HG03095 (cell line): ENCODE measurements at regions not wholly inside any gene's neighbourhood (a gene's known extent, or its start where the extent isn't known, plus 50 kb on each side); places are given as distances from the start of the nearest gene placed in this dataset.

Experiments used
- ATAC-seq: cut with Tn5 transposase; IDR thresholded peaks from one replicate; pipeline ENCODE4 v1.9.1; 2021; ENCODE audit warnings: moderate library complexity; ENCODE audit not compliant: unreplicated experiment

GRCh38 chr7:113487925-113488731 lies 369.8 kb upstream of the SMIM30 start:
- ATAC-seq, result no peak

- ATAC-seq, result no peak
Observed at GRCh38 chr7:113486548-113486947, 368.2 kb upstream of the SMIM30 start.

DNA sequence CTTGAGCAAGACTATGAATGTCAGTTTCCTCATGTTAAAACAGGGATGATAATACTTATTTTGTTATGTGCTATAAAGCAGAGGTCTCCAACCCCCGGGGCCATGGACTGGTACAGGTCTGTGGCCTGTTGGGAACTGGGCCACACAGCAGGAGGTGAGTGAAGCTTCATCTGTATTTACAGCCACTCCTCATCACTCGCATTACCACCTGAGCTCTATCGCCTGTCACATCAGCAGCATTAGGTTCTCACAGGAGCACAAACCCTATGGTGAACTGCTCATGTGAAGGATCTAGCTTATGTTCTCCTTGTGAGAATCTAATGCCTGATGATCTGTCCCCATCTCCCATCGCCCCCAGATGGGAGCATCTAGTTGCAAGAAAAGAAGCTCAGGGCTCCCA lies 365.3 kb upstream of the SMIM30 start:
- no peak for ATAC-seq

DNA sequence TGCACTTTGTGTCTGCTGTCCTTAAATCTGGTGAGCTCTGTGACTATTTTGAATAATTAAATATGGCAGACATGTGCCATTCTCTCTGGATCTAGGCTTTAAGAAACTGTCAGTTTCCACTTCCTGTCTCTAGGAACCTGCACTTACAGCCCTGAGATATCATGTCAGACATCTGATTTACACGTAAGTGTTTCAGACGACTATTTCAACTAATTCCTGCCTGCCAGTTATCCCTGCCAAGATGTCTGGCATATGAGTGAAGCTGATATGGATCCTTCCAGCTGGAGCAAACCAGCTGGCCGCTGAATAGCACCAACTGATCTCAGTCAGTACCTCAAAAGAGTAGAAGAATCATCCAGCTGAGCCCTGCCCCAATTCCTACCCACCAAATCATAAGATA lies 362.2 kb upstream of the SMIM30 start:
- ATAC-seq, result no peak

DNA sequence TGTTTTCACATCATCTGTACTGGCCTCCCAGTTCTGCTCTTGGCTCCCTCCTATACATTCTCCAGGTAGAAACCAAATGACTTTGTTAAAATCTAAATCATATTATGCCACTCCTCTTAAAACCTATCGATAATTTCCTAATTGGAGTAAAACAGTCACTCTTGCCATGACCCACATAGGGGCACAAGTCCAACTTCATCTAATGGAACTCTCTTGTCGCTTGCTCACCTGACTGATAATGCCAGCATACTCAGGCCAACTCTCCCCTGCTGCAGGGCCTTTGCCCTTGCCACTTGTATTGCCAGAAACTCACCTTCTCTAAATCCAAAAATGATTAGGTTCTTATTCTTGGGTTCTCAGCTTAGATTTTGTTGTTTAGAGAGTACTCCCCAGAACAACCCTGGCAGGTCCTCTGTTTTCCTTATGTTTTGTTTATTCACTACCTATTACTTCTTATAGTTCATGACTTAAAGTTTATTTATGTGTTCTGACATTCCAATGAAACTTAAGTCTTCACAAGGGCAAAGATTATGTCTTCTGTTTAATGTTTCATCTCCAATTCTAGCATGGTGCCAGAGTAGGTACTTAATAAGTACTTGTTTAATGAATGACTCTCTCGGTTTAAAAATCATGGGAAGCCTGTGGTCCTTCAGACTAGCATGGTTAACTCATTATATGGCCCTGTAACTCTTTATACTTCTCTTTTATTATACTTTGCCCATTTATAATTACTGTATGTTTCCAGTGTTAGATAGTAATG lies 345.9 kb upstream of the SMIM30 start:
- ATAC-seq, result no peak

DNA sequence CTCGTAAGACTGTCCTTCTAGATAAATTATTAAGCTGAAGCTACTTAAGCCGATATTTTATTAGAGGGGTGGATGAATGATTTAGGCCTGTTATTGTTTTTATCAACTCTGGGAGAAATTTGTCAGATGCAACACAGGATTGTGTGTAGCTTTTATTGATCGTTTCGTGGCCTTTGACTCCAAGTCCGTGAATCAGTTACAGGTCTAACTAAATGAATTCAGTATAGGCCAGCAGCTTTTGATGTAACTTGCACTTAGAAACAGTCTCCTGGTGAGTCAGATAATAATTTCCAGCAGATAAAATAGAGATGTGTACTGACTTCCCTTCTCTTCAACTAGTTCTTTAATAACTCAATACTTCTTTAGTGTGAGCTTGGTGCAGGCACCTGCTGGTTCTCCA lies 341.7 kb upstream of the SMIM30 start:
- no peak for ATAC-seq

DNA sequence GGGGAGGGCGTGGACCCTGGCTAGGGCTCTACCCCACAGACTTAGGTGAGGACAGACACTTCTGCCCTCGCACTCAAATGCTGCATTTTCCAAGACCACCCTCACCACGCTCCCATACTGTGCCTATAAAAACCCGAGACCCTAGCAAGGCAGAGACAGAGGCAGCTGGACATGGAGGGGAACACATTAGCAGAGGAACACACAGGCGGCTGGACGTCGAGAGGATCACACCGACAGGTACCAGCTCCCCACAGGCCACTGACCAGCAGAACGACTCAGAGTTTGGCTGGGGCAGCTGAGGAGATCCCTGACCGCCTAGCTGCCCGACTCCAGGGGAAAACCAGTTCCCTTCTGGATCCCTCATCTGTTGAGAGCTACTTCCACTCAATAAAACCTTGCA lies 338.2 kb upstream of the SMIM30 start:
- no peak for ATAC-seq

GRCh38 chr7:113454597-113455169 lies 336.3 kb upstream of the SMIM30 start:
- no peak for ATAC-seq

GRCh38 chr7:113452245-113452644 lies 333.9 kb upstream of the SMIM30 start:
- ATAC-seq, result no peak

DNA sequence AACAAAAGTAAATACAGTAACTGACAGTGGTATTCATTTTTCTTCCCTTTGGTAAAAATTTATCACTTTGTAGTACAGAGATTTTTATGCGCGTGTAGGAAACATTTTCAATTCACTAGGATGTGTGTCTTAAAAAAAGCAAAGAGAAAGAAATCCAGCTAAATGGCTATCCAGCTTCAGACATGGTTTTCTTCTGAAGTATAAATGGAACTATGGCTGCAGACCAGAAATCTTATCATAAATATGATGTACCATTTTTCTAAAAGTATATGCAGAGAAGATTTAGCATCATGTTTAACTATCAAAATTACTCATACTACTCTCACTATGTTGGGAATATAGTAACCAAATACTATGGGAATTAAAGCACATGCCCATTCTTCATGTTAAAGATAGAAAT lies 328.4 kb upstream of the SMIM30 start:
- ATAC-seq, result no peak

- ATAC-seq, result no peak
Observed at GRCh38 chr7:113446391-113446790, 328.0 kb upstream of the SMIM30 start.

DNA sequence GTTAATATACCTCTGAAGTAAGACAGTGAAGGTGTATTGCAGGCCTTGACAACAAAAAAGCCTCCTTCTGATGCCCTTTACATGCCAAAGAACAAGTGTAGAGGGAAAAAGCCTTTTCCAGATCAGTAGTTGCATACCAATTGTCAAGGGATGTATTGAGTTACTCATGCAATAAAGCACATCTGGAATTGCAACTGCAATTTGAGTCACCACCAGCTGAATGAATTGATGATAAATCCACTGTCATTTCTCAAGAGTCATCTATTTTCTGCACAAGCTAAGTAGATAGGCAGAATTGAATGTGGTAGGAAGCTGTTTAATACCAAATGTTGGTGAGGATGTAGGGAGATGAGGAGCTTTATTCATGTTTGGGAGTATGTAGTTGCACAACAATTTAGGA lies 325.9 kb upstream of the SMIM30 start:
- ATAC-seq, result no peak

DNA sequence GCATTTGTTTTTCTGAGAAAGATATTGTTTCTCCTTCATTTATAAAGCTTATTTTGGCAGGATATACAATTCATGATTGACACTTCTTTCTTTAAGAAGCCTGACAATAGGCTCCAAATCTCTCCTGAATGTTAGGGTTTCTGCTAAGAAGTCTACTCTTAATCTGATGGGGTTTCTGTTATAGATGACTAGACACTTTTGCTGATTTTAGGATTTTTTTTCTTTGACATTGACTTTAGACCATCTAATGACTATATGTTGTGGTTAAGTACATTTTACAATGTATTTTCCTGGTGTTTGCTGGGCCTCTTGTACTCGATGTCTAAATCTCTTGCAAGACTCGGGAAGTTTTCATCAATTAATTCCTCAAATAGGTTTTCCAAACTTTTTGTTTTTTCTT lies 321.8 kb upstream of the SMIM30 start:
- no peak for ATAC-seq

GRCh38 chr7:113431406-113431805 lies 313.1 kb upstream of the SMIM30 start:
- ATAC-seq, result no peak

GRCh38 chr7:113424185-113424817 lies 305.9 kb upstream of the SMIM30 start:
- ATAC-seq, result no peak

- peak; percentile 100 for ATAC-seq
Observed at GRCh38 chr7:113421696-113422330, 303.5 kb upstream of the SMIM30 start.

- no peak for ATAC-seq
Observed at GRCh38 chr7:113414401-113415035, 296.2 kb upstream of the SMIM30 start.

- no peak for ATAC-seq
Observed at GRCh38 chr7:113412410-113412809, 294.1 kb upstream of the SMIM30 start.

DNA sequence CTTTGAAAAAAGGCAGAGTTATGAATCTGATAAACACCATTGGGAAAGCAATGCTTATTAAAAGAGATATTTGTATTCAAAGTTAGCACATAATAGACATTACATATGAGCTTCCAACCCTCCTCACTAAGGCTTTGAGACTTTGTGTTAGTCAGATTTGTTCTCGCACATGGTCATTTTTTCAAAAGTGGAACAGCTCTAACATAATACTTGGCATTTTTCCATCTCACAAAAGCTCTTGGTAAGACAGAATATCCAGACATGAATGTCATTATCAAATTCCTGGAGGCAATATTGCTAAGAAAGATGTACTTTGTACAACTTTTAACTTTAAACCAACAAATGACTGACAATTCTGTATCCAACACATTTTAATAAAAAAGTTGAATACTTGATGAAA lies 292.4 kb upstream of the SMIM30 start:
- ATAC-seq, result no peak

DNA sequence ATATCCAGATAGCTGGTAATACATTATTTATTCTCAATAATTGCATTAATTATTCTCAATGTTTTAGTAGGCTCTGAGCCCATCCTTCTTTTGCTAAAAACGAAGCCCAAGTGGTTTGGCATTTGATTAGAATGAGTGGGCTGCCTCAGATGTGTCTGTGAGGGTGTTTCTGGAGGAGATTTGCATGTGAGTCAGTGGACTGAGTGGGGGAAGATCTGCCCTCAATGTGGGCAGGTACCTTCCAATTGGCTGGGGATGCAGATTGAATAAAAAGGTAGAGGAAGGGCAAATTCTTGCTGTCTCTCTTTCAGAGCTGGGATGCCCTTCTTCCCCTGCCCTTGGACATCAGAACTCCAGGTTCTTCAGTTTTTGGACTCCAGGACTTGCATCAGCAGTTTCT lies 290.6 kb upstream of the SMIM30 start:
- ATAC-seq, result no peak
